RWPE2 (cell line): ENCODE measurements at regions not wholly inside any gene's neighbourhood (a gene's known extent, or its start where the extent isn't known, plus 50 kb on each side); places are given as distances from the start of the nearest gene placed in this dataset.

Experiments used
- ATAC-seq: fragments of 200-7000 bp; cut with Tn5 transposase; 3 replicates; pipeline ENCODE4 v1.9.1; 2021; ENCODE audit warnings: low read depth
- DNase-seq: peaks from one replicate; pipeline ENCODE4 v3.0.0-alpha.2; 2020; ENCODE audit warnings: low spot score
- H3K27ac ChIP-seq: fragments of 450-650 bp; 2 replicates; pipeline ENCODE4 v1.5.1; 2017; ENCODE audit warnings: mild to moderate bottlenecking; ENCODE audit not compliant: poor library complexity, severe bottlenecking
- H3K27me3 ChIP-seq: fragments of 250-450 bp; sonication (Bioruptor Pico); 2 replicates; pipeline ENCODE4 v1.5.1; 2021; ENCODE audit warnings: mild to moderate bottlenecking, moderate library complexity; ENCODE audit not compliant: insufficient read depth, poor library complexity, severe bottlenecking
- H3K36me3 ChIP-seq: fragments of 250-450 bp; sonication (Bioruptor Pico); 2 replicates; pipeline ENCODE4 v1.5.1; 2020; ENCODE audit warnings: low read depth, mild to moderate bottlenecking, moderate library complexity
- H3K4me1 ChIP-seq: fragments of 250-450 bp; sonication (Bioruptor Pico); 2 replicates; pipeline ENCODE4 v1.5.1; 2021; ENCODE audit warnings: mild to moderate bottlenecking, moderate library complexity; ENCODE audit not compliant: insufficient read depth, poor library complexity, severe bottlenecking
- H3K4me3 ChIP-seq: fragments of 250-450 bp; sonication (Bioruptor Pico); 2 replicates; pipeline ENCODE4 v1.5.1; 2021; ENCODE audit warnings: mild to moderate bottlenecking, moderate library complexity; ENCODE audit not compliant: severe bottlenecking
- H3K9me3 ChIP-seq: fragments of 250-450 bp; sonication (Bioruptor Pico); 2 replicates; pipeline ENCODE4 v1.5.1; 2021; ENCODE audit warnings: mild to moderate bottlenecking, moderate library complexity; ENCODE audit not compliant: severe bottlenecking
- TF ChIP-seq, protein P1 (sequence below): fragments of 450-650 bp; IDR thresholded peaks from one replicate; pipeline ENCODE4 v1.5.1; 2017; ENCODE audit warnings: mild to moderate bottlenecking, moderate library complexity; ENCODE audit not compliant: poor library complexity, severe bottlenecking

DNA sequence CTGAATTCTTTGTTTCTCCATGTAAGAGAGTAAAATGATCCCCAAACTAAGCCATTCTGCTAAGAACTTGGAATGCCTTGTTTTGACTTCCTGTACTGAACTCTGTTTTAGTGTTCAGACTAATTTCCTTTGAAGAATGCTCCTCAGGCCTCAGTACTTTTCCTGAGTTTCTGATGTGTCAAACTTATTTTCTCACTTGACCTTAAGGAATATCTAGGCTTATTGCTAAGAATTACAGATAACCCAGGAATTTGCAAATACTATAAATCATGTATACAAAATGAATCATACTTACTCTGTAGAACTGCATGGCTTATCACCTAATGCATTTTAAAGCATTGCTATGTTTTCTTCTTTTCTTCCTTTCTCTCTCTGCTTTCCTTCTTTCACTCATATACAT is 93.1 kb upstream of the PKP2 start:
- no peak overlapping the region for H3K27ac ChIP-seq
- H3K4me1 ChIP-seq = peaks cover 4% of the 10 kb centered on the region
- no peaks in the 10 kb centered on the region for H3K27me3 ChIP-seq
- TF ChIP-seq, protein P1, sequence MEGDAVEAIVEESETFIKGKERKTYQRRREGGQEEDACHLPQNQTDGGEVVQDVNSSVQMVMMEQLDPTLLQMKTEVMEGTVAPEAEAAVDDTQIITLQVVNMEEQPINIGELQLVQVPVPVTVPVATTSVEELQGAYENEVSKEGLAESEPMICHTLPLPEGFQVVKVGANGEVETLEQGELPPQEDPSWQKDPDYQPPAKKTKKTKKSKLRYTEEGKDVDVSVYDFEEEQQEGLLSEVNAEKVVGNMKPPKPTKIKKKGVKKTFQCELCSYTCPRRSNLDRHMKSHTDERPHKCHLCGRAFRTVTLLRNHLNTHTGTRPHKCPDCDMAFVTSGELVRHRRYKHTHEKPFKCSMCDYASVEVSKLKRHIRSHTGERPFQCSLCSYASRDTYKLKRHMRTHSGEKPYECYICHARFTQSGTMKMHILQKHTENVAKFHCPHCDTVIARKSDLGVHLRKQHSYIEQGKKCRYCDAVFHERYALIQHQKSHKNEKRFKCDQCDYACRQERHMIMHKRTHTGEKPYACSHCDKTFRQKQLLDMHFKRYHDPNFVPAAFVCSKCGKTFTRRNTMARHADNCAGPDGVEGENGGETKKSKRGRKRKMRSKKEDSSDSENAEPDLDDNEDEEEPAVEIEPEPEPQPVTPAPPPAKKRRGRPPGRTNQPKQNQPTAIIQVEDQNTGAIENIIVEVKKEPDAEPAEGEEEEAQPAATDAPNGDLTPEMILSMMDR = no peak
- no peaks in the 10 kb centered on the region for H3K9me3 ChIP-seq
- H3K36me3 ChIP-seq = no peaks in the 10 kb centered on the region
- no peak overlapping the region for H3K4me3 ChIP-seq
- ATAC-seq (peak; percentile 36; the same call in 1 of the 3 replicates), DNase-seq (no peak)

- Histone ChIP-seq H3K27ac (no peak overlapping the region), H3K36me3 (no peaks in the 10 kb centered on the region), H3K9me3 (no peaks in the 10 kb centered on the region), H3K4me3 (no peak overlapping the region), H3K27me3 (no peaks in the 10 kb centered on the region), H3K4me1 (peaks cover 4% of the 10 kb centered on the region)
- DNase-seq (no peak), ATAC-seq (no peak)
- TF ChIP-seq, protein P1 = no peak
Observed at GRCh38 chr12:32988982-32989381, 92.4 kb upstream of the PKP2 start.

DNA sequence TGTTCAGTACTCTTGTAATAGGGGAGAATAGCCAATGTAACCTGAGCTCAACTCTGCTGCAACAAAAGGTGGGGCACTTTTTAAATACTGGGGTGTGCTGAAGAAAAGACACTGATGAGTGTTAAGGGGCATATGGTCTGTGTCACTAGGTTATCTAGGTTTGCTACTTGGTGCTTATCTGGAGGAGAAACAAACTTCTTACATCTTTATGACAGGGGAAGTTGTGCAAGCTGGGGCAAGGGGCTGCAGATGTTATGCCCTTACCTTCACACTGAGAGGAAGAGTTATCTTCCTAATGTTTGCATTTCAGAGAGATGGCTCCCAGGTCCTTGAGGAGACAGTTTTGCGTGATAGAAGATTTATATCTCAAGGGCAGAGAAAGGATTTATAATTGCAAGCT is 90.9 kb upstream of the PKP2 start:
- TF ChIP-seq, protein P1 = no peak
- Histone ChIP-seq H3K4me1 (no peaks in the 10 kb centered on the region), H3K27me3 (no peaks in the 10 kb centered on the region), H3K9me3 (no peaks in the 10 kb centered on the region), H3K36me3 (no peaks in the 10 kb centered on the region), H3K4me3 (no peak overlapping the region), H3K27ac (no peak overlapping the region)
- ATAC-seq = no peak
- DNase-seq = no peak

GRCh38 chr12:32983968-32984367 is 87.4 kb upstream of the PKP2 start:
- Histone ChIP-seq H3K36me3 (no peaks in the 10 kb centered on the region), H3K4me3 (no peak overlapping the region), H3K9me3 (no peaks in the 10 kb centered on the region), H3K27me3 (no peaks in the 10 kb centered on the region), H3K27ac (no peak overlapping the region), H3K4me1 (no peaks in the 10 kb centered on the region)
- DNase-seq = no peak
- TF ChIP-seq, protein P1 = no peak
- ATAC-seq = no peak

DNA sequence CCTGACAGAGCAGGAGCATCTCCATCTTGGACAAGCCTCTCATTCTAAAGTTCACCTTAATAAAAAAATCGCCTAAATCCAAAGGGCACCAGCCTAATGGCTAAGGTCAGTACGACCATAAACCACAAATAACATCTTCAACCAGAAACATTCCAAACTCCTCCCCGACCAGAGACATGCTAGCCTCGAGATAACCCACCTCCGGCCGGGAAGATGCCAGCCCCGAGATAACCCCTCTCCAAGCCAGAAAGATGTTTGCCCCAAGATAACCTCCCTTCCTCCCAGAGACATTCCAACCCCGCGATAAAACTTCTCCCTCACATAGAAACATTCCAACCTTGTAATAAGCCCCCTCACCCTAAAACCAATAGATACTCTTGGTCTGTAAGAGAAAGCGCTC is 86.8 kb upstream of the PKP2 start:
- no peak for DNase-seq
- Histone ChIP-seq H3K27me3 (no peaks in the 10 kb centered on the region), H3K4me3 (no peak overlapping the region), H3K27ac (no peak overlapping the region), H3K4me1 (no peaks in the 10 kb centered on the region), H3K36me3 (no peaks in the 10 kb centered on the region), H3K9me3 (no peaks in the 10 kb centered on the region)
- ATAC-seq = no peak
- TF ChIP-seq, protein P1 = no peak
